GM18508 (cell line): ENCODE measurements at regions not wholly inside any gene's neighbourhood (a gene's known extent, or its start where the extent isn't known, plus 50 kb on each side); places are given as distances from the start of the nearest gene placed in this dataset.

Experiments used
- ATAC-seq: cut with Tn5 transposase; IDR thresholded peaks from one replicate; pipeline ENCODE4 v1.9.1; 2021; ENCODE audit warnings: moderate number of reproducible peaks; ENCODE audit not compliant: insufficient read depth, unreplicated experiment

GRCh38 chr3:124391774-124392173 lies 338.5 kb upstream of the UMPS start:
- no peak for ATAC-seq

DNA sequence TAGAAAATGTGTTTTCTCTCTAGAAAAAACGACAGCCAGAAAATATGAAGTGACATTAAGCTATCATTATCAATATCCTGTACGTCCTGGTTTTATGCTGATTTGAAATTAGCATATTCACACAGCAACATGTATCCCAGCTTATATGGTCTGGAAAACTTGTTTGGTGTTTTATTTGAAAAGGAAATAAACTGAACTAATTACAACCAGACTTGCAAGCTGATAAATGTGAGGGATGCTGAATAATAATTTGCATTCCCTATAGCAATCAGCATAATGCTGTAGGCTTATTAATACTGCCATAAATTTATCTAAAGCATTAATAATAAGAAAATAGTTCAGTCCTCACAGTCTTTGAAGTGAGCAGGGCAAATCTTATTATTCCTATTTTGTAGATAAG lies 336.9 kb upstream of the UMPS start:
- no peak for ATAC-seq

DNA sequence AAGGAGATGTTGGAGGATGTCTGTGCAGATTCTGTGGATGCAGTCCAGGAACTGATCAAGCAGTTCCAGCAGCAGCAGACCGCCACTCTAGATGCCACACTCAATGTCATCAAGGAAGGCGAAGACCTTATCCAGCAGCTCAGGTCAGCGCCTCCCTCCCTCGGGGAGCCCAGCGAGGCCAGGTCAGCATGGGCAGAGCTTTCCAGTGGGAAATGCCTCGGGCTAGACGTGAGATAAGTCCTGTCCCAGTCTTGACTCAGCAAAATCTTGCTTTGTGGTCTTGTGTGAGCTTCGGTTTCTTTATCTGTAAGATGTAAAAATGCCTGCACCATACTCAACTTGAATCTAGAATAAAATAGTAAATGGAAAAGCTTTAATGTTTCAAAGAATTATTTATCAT lies 335.1 kb upstream of the UMPS start:
- ATAC-seq: no peak

- ATAC-seq: no peak
Measured at GRCh38 chr3:124395584-124396338, 334.5 kb upstream of the UMPS start.

DNA sequence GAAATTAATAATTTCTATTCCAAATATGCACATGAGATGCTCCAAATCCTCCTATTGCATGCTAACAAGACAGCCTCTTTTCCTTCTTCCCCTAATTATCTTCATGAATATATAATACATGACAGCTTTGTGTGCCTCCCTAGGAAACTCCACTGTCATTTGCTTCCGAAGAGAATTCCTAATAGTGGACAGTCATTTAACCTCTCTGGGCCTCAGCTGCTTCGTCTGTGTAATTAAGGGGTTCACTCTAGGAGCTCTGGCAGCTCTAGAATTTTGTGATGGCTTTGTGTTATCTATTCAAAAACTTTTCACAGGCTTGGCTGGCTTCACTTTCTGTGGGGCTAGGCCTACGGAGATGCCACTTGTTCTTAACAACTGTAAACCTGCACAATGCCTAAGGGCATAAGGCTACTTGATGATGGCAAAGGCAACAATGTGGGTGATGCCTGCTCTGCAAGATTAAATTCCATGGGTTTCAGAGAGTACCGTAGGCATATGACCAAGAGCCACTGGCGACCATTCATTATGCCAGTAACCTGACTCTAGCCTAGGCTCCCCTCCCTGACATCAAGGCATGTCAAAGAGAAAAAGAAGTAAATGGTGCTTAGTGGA lies 333.8 kb upstream of the UMPS start:
- no peak for ATAC-seq

DNA sequence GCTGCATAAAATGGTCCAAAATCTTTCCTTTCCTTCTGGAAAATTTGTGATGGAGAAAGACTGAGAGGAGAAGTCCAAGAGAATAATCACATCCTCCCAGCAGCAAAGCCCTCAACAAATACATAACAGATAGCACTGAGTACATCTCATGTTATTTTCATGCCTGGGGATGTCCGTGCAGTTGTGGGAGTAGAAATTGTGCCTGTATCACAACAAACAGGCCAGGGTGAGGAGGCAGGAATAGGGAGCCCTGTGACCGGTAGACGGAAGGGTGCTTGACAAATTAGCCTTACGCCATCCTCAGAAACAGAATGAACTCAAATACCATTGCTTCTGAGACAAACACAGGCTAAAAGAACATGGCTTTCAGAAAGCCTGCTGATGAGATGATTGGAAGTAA lies 333.2 kb upstream of the UMPS start:
- ATAC-seq: no peak

DNA sequence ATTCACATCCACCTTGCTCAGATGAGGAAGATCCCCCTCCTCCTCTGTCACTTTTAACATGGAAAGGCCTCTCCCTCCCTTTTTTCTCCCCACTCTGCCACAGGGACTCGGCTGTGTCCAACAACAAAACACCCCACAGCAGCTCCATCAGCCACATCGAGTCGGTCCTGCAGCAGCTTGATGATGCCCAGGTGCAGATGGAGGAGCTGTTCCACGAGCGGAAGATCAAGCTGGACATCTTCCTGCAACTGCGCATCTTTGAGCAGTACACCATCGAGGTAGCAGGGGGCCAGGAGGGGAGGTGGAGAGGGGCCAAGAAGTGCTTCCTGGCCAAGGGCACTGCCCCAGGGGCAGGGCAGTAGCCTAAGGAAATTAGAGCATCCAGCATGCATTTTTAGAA lies 331.7 kb upstream of the UMPS start:
- ATAC-seq: no peak

DNA sequence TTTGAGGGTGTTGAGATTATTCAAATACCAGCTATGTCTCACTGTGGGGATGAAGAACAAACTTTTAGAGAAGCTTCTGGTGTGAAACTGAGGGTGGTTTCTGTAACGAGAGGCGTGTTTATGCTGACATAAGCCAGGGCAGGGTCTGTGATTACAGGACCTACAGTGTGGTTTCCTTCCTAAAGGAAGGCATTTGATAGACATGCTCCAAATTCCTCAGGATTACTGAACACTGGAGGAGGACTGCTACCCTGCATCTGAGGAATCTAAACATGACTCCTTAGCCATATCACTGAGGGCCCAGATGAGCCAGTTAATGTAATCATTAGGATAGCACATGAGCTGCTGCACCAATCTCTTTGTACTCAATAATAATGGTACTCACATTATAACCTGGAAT lies 328.4 kb upstream of the UMPS start:
- no peak for ATAC-seq

- ATAC-seq: no peak
Measured at GRCh38 chr3:124402791-124403190, 327.5 kb upstream of the UMPS start.

GRCh38 chr3:124404621-124405020 lies 325.6 kb upstream of the UMPS start:
- ATAC-seq: no peak

DNA sequence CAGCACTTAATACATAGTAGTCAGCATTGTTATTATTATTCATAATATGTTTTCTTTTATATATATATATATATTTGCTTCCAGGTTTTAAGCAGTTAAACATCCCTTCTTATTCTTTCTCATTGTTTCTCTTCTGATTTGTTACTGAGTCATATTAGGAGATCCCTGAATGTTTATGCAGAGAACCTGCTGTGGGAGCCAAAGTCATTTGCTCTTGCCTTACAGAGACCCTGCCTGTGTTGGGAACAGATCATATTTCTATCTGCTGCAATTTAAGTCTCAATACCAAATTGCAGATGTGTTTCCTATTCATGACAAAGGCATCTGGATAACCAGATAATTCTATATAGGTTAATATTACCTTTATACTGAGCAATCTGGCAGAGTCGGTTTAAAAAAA lies 323.0 kb upstream of the UMPS start:
- ATAC-seq: no peak

GRCh38 chr3:124409650-124410275 lies 320.5 kb upstream of the UMPS start:
- ATAC-seq: no peak

GRCh38 chr3:124410471-124410870 lies 319.8 kb upstream of the UMPS start:
- no peak for ATAC-seq

- no peak for ATAC-seq
Measured at GRCh38 chr3:124411728-124412127, 318.5 kb upstream of the UMPS start.

GRCh38 chr3:124412644-124413043 lies 317.6 kb upstream of the UMPS start:
- no peak for ATAC-seq

DNA sequence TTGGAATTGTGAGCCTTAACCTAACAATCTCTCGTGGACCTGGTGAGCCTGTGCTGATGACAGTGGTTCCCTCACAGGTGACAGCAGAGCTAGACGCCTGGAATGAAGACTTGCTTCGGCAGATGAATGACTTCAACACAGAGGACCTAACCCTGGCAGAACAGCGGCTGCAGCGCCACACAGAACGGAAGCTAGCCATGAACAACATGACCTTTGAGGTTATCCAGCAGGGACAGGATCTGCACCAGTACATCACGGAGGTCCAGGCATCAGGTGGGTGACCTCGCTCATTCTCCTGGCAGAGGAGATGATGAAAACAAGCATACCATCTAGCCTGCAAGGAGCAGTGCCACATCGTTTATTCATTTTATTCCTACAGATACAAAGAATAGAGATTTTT lies 316.9 kb upstream of the UMPS start:
- no peak for ATAC-seq

- no peak for ATAC-seq
Measured at GRCh38 chr3:124413989-124414598, 316.2 kb upstream of the UMPS start.

GRCh38 chr3:124415446-124415960 lies 314.7 kb upstream of the UMPS start:
- ATAC-seq: no peak

DNA sequence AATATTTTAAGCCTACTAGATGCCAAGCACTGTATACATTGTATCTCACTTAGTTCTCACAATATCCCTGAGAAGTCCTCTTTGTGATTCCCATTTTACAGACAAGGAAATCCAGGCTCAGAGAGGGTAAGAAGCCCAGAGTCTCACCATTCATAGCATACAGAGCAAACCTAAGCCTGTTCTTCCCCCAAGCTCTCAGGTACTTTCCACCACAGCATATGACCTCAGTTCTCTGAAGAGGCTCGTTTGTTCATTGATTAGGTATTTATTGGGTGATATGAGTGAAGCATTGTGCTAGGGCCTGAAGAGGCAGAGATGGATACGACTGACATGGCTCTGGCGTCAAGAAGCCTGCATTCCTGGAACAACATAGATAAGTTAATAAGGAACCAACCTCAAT lies 310.9 kb upstream of the UMPS start:
- no peak for ATAC-seq

GRCh38 chr3:124420392-124420791 lies 309.9 kb upstream of the UMPS start:
- no peak for ATAC-seq

GRCh38 chr3:124422805-124423204 lies 307.4 kb upstream of the UMPS start:
- ATAC-seq: no peak
